ENCODE measurements at regions not wholly inside any gene's neighbourhood (a gene's known extent, or its start where the extent isn't known, plus 50 kb on each side); places are given as distances from the start of the nearest gene placed in this dataset.

- no peak for DNase-seq (ENCODE audit: low spot score)
- Histone ChIP-seq H3K27me3 (ENCODE audit: control insufficient read depth in 4 of 4, insufficient read depth in 4 of 4, low read length in 3 of 4) (no peaks in the 10 kb centered on the region), H3K27ac (ENCODE audit: low read depth in 1 of 2, low read length in 2 of 2) (no peak overlapping the region), H3K9ac (ENCODE audit: low read depth in 1 of 2, low read length in 2 of 2) (no peak overlapping the region), H3K4me1 (ENCODE audit: control insufficient read depth in 4 of 4, insufficient read depth in 4 of 4, low read length in 3 of 4) (peaks cover 0 to 9% (median 1%) of the 10 kb centered on the region in 4 donors), H3K36me3 (ENCODE audit: control insufficient read depth in 4 of 4, insufficient read depth in 3 of 4, low read depth in 1 of 4, low read length in 3 of 4) (no peaks in the 10 kb centered on the region), H3K4me3 (ENCODE audit: low read depth in 1 of 3, low read length in 3 of 3) (no peak overlapping the region), H3K9me3 (ENCODE audit: control insufficient read depth in 4 of 4, low read length in 3 of 4) (no peaks in the 10 kb centered on the region)
- TF ChIP-seq NR2F2 (IDR thresholded peaks at IDR 0.05), result no peak
- TF ChIP-seq ATF3 (IDR thresholded peaks at IDR 0.05), result no peak
- no peak for TF ChIP-seq RXRA (IDR thresholded peaks at IDR 0.05)
- no peak for TF ChIP-seq FOXA1 (IDR thresholded peaks at IDR 0.05)
- no peak for TF ChIP-seq CTCF (IDR thresholded peaks at IDR 0.05; ENCODE audit: low read depth, low read length, missing input control)
- no peak for TF ChIP-seq JUND (IDR thresholded peaks at IDR 0.05)
- TF ChIP-seq RAD21 (IDR thresholded peaks at IDR 0.05), result no peak
- no peak for TF ChIP-seq ZBTB33 (IDR thresholded peaks at IDR 0.05)
- TF ChIP-seq REST (IDR thresholded peaks at IDR 0.05), result no peak
- TF ChIP-seq EGR1 (IDR thresholded peaks at IDR 0.05; ENCODE audit: low read depth in 2 of 2), result no peak
- no peak for TF ChIP-seq HNF4G (IDR thresholded peaks at IDR 0.05)
- TF ChIP-seq HNF4A (conservative IDR thresholded peaks at IDR 0.05), result no peak
- TF ChIP-seq SP1 (IDR thresholded peaks at IDR 0.05), result no peak
- TF ChIP-seq YY1 (IDR thresholded peaks at IDR 0.05), result no peak
- TF ChIP-seq FOXA2 (IDR thresholded peaks at IDR 0.05), result no peak
- TF ChIP-seq MAX (IDR thresholded peaks at IDR 0.05), result no peak
- TF ChIP-seq TAF1 (conservative IDR thresholded peaks at IDR 0.05), result no peak
- TF ChIP-seq GABPA (IDR thresholded peaks at IDR 0.05 in 1 of 2, conservative IDR thresholded peaks at IDR 0.05 in 1 of 2), result no peak
- WGBS, result 97% methylated on average over 1 of the region's 1 CpG
Observed at GRCh38 chr4:119726505-119726904, 97.9 kb upstream of the PDE5A start.
